Fibroblast of pulmonary artery (primary cell): ENCODE measurements at regions not wholly inside any gene's neighbourhood (a gene's known extent, or its start where the extent isn't known, plus 50 kb on each side); places are given as distances from the start of the nearest gene placed in this dataset.

Experiments used
- DNase-seq: peaks from one replicate; pipeline ENCODE4 v3.0.0-alpha.2; 2010; ENCODE audit warnings: low read depth
- H3K4me3 ChIP-seq: replicated peaks from 2 replicates; pipeline ENCODE4 v1.5.1; 2011; ENCODE audit warnings: low read depth, mild to moderate bottlenecking, control low read depth, low read length, moderate library complexity
- CTCF ChIP-seq: IDR thresholded peaks from 2 replicates; pipeline ENCODE4 v1.5.1; 2011; ENCODE audit warnings: mild to moderate bottlenecking, control low read depth, low read length, inconsistent platforms; ENCODE audit errors: missing control alignments

- DNase-seq: peak; percentile 44
- no peak overlapping the region for H3K4me3 ChIP-seq
- TF ChIP-seq CTCF: no peak
Measured at GRCh38 chr10:63744060-63744941, 223.1 kb downstream of the REEP3 start.

GRCh38 chr10:63749915-63750314, 228.7 kb downstream of the REEP3 start:
- DNase-seq: no peak
- H3K4me3 ChIP-seq: no peak overlapping the region
- no peak for TF ChIP-seq CTCF

GRCh38 chr10:63751836-63752235, 230.6 kb downstream of the REEP3 start:
- TF ChIP-seq CTCF: no peak
- no peak for DNase-seq
- H3K4me3 ChIP-seq: no peak overlapping the region

GRCh38 chr10:63752318-63752717, 231.1 kb downstream of the REEP3 start:
- DNase-seq: no peak
- no peak for TF ChIP-seq CTCF
- no peak overlapping the region for H3K4me3 ChIP-seq

GRCh38 chr10:63753808-63754207, 232.6 kb downstream of the REEP3 start:
- no peak for DNase-seq
- no peak overlapping the region for H3K4me3 ChIP-seq
- no peak for TF ChIP-seq CTCF

GRCh38 chr10:63755441-63755840, 234.2 kb downstream of the REEP3 start:
- H3K4me3 ChIP-seq: no peak overlapping the region
- no peak for TF ChIP-seq CTCF
- DNase-seq: no peak

GRCh38 chr10:63757067-63757466, 235.9 kb downstream of the REEP3 start:
- DNase-seq: no peak
- no peak overlapping the region for H3K4me3 ChIP-seq
- no peak for TF ChIP-seq CTCF
